ENCODE measurements at regions not wholly inside any gene's neighbourhood (a gene's known extent, or its start where the extent isn't known, plus 50 kb on each side); places are given as distances from the start of the nearest gene placed in this dataset.

DNA sequence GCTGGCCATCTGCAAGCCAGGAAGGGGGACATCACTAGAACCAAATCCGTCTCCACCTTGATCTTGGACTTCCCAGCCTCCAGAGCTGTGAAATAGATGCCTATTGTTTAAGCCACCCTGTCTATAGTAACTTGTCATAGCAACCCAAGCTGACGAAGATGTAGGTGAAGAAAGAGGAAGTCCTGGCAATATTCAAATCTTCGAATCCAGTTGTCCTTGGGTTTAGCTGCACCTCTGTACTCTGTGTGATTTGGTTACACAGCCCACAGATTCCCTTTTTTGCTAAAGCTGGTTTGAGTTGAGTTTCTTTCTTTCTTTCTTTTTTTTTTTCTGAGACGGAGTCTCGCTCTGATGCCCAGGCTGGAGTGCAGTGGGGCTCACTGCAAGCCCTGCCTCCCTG lies 68.0 kb upstream of the XCR1 start:
- TF ChIP-seq CTCF (conservative IDR thresholded peaks at IDR 0.05; ENCODE audit: low read depth, low read length) (no peak), EZH2 (IDR thresholded peaks at IDR 0.05; ENCODE audit: low read length, unreplicated experiment) (no peak)
